Spleen (tissue), 7 donors: ENCODE measurements at regions not wholly inside any gene's neighbourhood (a gene's known extent, or its start where the extent isn't known, plus 50 kb on each side); places are given as distances from the start of the nearest gene placed in this dataset.

Experiments
- POLR2AphosphoS5 ChIP-seq, 3 donors: sonication (generic); formaldehyde crosslinking; IDR thresholded peaks; one replicate each; pipeline ENCODE4 v1.5.1; 2017; ENCODE audit warnings: antibody characterized with exemption in 3 of 3
- TF ChIP-seq, protein P1 (sequence below), 11 experiments: fragments of 200-600 bp in 7 of 11; fragments of 450-650 bp in 4 of 11; sonication (generic) in 4 of 11; IDR thresholded peaks in 8 of 11; conservative IDR thresholded peaks in 3 of 11; 1 replicate in 7 of 11; 2 replicates in 4 of 11; pipeline versions ENCODE4 v1.4.0 to v1.8.0; 2016 to 2021; ENCODE audit warnings: antibody characterized with exemption in 11 of 11, inconsistent platforms in 4 of 11, mild to moderate bottlenecking in 1 of 11
- donor health status: DM: no; HTN: no; CAD: no; lungs with moderate emphysema.
- donor health status: DM: no; HTN: no; CAD: no.
- donor health status: DM: no; HTN: no; CAD: no.

DNA sequence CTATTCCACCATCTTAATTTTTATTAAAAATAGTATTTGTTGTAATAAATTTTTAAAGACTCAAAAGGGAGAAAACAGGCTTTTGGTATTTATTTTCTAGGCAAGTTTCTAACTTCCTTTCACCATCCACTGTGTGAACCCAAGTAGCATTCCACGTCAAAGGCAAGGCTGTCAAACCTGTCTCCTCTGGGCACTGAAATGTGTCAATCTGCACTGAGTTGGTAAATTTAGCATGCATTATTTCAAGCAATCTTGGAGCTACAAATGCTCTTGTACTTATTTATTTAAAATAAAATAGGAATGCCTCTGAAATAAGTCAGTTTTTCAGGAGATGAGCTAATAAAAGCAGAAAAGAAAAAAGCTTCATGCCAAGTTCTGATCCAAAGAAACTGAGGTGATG is 130.9 kb upstream of the CNTNAP5 start:
- TF ChIP-seq, protein P1, sequence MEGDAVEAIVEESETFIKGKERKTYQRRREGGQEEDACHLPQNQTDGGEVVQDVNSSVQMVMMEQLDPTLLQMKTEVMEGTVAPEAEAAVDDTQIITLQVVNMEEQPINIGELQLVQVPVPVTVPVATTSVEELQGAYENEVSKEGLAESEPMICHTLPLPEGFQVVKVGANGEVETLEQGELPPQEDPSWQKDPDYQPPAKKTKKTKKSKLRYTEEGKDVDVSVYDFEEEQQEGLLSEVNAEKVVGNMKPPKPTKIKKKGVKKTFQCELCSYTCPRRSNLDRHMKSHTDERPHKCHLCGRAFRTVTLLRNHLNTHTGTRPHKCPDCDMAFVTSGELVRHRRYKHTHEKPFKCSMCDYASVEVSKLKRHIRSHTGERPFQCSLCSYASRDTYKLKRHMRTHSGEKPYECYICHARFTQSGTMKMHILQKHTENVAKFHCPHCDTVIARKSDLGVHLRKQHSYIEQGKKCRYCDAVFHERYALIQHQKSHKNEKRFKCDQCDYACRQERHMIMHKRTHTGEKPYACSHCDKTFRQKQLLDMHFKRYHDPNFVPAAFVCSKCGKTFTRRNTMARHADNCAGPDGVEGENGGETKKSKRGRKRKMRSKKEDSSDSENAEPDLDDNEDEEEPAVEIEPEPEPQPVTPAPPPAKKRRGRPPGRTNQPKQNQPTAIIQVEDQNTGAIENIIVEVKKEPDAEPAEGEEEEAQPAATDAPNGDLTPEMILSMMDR (IDR thresholded peaks at IDR 0.05 in 8 of 11, conservative IDR thresholded peaks at IDR 0.05 in 3 of 11): no peak
- TF ChIP-seq POLR2AphosphoS5 (IDR thresholded peaks at IDR 0.05): no peak
